HG02759 (cell line): ENCODE measurements at regions not wholly inside any gene's neighbourhood (a gene's known extent, or its start where the extent isn't known, plus 50 kb on each side); places are given as distances from the start of the nearest gene placed in this dataset.
"Not testable (repeated sequence)": the region's sequence is repeated elsewhere in the genome, so short reads cannot be mapped to it uniquely, and the experiment has no call there.

ENCODE experiments used
- ATAC-seq: cut with Tn5 transposase; IDR thresholded peaks from one replicate; pipeline ENCODE4 v1.9.1; 2021; ENCODE audit warnings: mild to moderate bottlenecking, moderate library complexity; ENCODE audit not compliant: unreplicated experiment

- no peak for ATAC-seq
These were observed 1865.3 kb upstream of the ACO1 start for GRCh38 chr9:30519166-30519565.

GRCh38 chr9:30519756-30520155 lies 1864.7 kb upstream of the ACO1 start:
- no peak for ATAC-seq

- no peak for ATAC-seq
These were observed 1862.4 kb upstream of the ACO1 start for GRCh38 chr9:30522061-30522460.

- no peak for ATAC-seq
These were observed 1862.0 kb upstream of the ACO1 start for GRCh38 chr9:30522486-30522885.

GRCh38 chr9:30524311-30524710 lies 1860.1 kb upstream of the ACO1 start:
- ATAC-seq: no peak

GRCh38 chr9:30534455-30534854 lies 1850.0 kb upstream of the ACO1 start:
- ATAC-seq: no peak

GRCh38 chr9:30534896-30535295 lies 1849.5 kb upstream of the ACO1 start:
- no peak for ATAC-seq

GRCh38 chr9:30536494-30536893 lies 1847.9 kb upstream of the ACO1 start:
- no peak for ATAC-seq

GRCh38 chr9:30539696-30540095 lies 1844.7 kb upstream of the ACO1 start:
- not testable (repeated sequence) for ATAC-seq

- ATAC-seq: no peak
These were observed 1809.9 kb upstream of the ACO1 start for GRCh38 chr9:30574355-30575151.

- no peak for ATAC-seq
These were observed 1809.2 kb upstream of the ACO1 start for GRCh38 chr9:30575218-30575617.

- no peak for ATAC-seq
These were observed 1808.8 kb upstream of the ACO1 start for GRCh38 chr9:30575691-30576090.

GRCh38 chr9:30579810-30580209 lies 1804.6 kb upstream of the ACO1 start:
- ATAC-seq: no peak

- ATAC-seq: no peak
These were observed 1802.2 kb upstream of the ACO1 start for GRCh38 chr9:30582240-30582639.

GRCh38 chr9:30584559-30584958 lies 1799.9 kb upstream of the ACO1 start:
- ATAC-seq: no peak

GRCh38 chr9:30591461-30591860 lies 1793.0 kb upstream of the ACO1 start:
- ATAC-seq: no peak

- no peak for ATAC-seq
These were observed 1786.8 kb upstream of the ACO1 start for GRCh38 chr9:30597608-30598007.

GRCh38 chr9:30605936-30606335 lies 1778.5 kb upstream of the ACO1 start:
- ATAC-seq: no peak

GRCh38 chr9:30609713-30610112 lies 1774.7 kb upstream of the ACO1 start:
- ATAC-seq: no peak

GRCh38 chr9:30616782-30617181 lies 1767.7 kb upstream of the ACO1 start:
- ATAC-seq: not testable (repeated sequence)

- ATAC-seq: no peak
These were observed 1761.9 kb upstream of the ACO1 start for GRCh38 chr9:30622561-30622960.

- ATAC-seq: no peak
These were observed 1755.4 kb upstream of the ACO1 start for GRCh38 chr9:30628915-30629567.
